Transverse colon (tissue), 3 donors: ENCODE measurements at regions not wholly inside any gene's neighbourhood (a gene's known extent, or its start where the extent isn't known, plus 50 kb on each side); places are given as distances from the start of the nearest gene placed in this dataset.

ENCODE experiments used
- CTCF ChIP-seq, 5 experiments: fragments of 200-600 bp in 3 of 5; fragments of 450-650 bp in 2 of 5; sonication (generic) in 3 of 5; IDR thresholded peaks; 1 replicate in 2 of 5; 2 replicates in 3 of 5; pipeline ENCODE4 v1.5.1; 2016 to 2017; ENCODE audit warnings: antibody characterized with exemption in 5 of 5, inconsistent platforms in 3 of 5, mild to moderate bottlenecking in 2 of 5, moderate library complexity in 1 of 5
- POLR2A ChIP-seq: fragments of 450-650 bp; IDR thresholded peaks from one replicate; pipeline ENCODE4 v1.6.1; 2016; ENCODE audit warnings: antibody characterized with exemption, mild to moderate bottlenecking, moderate library complexity

DNA sequence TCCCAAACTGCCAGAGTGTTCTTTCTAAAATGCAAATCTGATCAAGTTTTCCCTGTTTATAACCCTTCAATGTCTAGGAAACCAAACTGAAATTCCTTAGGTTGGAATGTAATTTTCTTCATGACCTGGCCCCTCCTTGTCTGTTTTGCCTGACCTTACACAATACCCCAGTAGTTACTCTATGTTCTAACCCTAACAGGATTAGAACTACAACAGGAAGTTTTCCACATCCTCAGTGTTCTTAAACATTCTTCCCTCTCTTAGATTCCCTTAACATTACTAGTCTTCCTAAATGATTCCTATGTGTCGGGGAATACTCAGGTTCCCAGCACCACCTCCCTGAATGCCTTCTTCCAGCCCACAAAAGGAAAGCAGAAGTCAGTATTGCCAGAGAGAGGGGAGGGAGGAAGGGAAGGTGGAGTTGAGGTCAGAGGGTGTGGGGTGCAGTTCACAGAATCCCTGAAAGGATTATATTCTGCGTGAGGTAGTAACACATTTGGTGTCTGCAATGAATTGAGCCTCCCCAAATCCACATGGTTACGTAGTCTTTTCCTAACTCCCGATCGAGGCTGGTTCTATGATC lies 72.6 kb downstream of the BBS10 start:
- TF ChIP-seq CTCF (IDR thresholded peaks at IDR 0.05) (no peak), POLR2A (no peak)
